BJ (cell line): ENCODE measurements at regions not wholly inside any gene's neighbourhood (a gene's known extent, or its start where the extent isn't known, plus 50 kb on each side); places are given as distances from the start of the nearest gene placed in this dataset.

Source experiments
- CTCF ChIA-PET: fragments of 350-600 bp; formaldehyde crosslinking; extraction: SDS; loops from one replicate; lab custom pipeline; 2021; ENCODE audit warnings: antibody characterized with exemption, inconsistent platforms; lab: Yijun Ruan, JAX
- POLR2A ChIA-PET: fragments of 300-600 bp; sonication (Branson Sonifier 250); formaldehyde crosslinking; extraction: SDS; loops from one replicate; lab custom pipeline; 2021; ENCODE audit warnings: antibody characterized with exemption; lab: Charles Lee
- DNase-seq: peaks from one replicate; pipeline ENCODE4 v3.0.0-alpha.2; 2011; ENCODE audit warnings: low read depth
- H3K27me3 ChIP-seq: 2 replicates; pipeline ENCODE4 v1.6.0; 2011; ENCODE audit warnings: low read length; ENCODE audit not compliant: control insufficient read depth, insufficient read depth
- H3K36me3 ChIP-seq: 2 replicates; pipeline ENCODE4 v1.5.1; 2011; ENCODE audit warnings: low read length; ENCODE audit not compliant: control insufficient read depth, insufficient read depth
- H3K4me3 ChIP-seq: 2 replicates; pipeline ENCODE4 v1.5.1; 2011; ENCODE audit warnings: low read depth, mild to moderate bottlenecking, control low read depth, low read length
- TF ChIP-seq, protein P1 (sequence below): IDR thresholded peaks from 2 replicates; pipeline ENCODE4 v1.5.1; 2011; ENCODE audit warnings: low read depth, mild to moderate bottlenecking, control low read depth, inconsistent platforms, low read length, moderate library complexity; ENCODE audit not compliant: insufficient read depth

DNA sequence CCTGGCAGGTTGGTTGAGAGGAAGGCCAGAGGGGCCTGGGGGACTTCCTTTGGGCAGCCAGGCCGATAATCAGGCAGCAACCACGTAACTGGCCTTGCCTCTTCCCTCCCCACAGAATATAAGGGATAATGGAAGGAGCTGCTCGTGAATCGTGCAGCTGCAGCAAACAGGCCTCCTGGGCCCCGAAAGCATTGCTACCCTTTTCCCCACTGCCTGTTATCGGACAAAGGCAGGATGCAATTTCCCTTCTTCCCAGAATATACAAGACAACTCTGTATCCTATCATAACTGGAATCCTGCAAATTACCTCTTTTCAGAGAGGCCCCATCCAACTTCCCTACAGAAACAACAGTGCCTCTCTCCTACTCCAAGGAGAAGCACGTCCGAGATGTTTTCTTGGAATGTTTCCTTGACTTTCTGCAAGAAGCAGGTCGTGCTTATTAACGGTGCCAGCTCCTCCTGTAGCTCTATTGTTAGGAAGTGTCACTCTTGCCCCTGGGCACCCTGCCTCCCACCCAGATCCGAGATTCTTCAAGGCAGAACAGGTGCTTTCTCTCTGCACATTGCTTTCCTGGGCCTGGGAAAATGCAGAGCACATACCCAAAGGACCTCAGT, 106.0 kb upstream of the TIAM1 start:
- TF ChIP-seq, protein P1, sequence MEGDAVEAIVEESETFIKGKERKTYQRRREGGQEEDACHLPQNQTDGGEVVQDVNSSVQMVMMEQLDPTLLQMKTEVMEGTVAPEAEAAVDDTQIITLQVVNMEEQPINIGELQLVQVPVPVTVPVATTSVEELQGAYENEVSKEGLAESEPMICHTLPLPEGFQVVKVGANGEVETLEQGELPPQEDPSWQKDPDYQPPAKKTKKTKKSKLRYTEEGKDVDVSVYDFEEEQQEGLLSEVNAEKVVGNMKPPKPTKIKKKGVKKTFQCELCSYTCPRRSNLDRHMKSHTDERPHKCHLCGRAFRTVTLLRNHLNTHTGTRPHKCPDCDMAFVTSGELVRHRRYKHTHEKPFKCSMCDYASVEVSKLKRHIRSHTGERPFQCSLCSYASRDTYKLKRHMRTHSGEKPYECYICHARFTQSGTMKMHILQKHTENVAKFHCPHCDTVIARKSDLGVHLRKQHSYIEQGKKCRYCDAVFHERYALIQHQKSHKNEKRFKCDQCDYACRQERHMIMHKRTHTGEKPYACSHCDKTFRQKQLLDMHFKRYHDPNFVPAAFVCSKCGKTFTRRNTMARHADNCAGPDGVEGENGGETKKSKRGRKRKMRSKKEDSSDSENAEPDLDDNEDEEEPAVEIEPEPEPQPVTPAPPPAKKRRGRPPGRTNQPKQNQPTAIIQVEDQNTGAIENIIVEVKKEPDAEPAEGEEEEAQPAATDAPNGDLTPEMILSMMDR = no peak
- CTCF ChIA-PET = no interaction called here
- H3K36me3 ChIP-seq = no peaks in the 10 kb centered on the region
- H3K27me3 ChIP-seq = no peaks in the 10 kb centered on the region
- DNase-seq = no peak
- POLR2A ChIA-PET = no interaction called here
- no peak overlapping the region for H3K4me3 ChIP-seq

DNA sequence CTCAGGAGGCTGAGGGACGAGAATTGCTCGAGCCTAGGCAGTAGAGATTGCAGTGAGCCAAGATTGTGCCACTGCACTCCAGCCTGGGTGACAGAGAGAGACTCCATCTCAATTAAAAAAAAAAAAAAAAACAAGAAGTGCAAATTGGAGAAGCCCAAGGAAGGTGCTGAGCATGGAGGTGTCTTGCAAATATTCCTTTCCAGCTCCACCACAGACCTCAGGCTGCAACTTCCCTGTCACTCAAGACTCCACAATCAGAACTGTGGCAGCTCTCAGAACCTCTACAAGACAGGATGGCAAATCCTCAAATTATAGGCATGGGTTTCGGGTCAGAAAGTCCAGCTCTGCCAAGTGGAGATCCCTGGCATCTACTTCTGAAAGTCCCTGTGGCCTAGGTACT, 104.4 kb upstream of the TIAM1 start:
- Histone ChIP-seq H3K27me3 (no peaks in the 10 kb centered on the region), H3K4me3 (no peak overlapping the region), H3K36me3 (no peaks in the 10 kb centered on the region)
- ChIA-PET CTCF (no interaction called here), POLR2A (no interaction called here)
- DNase-seq = no peak
- TF ChIP-seq, protein P1 = no peak

- no peak for DNase-seq
- ChIA-PET CTCF (no interaction called here), POLR2A (no interaction called here)
- Histone ChIP-seq H3K27me3 (no peaks in the 10 kb centered on the region), H3K4me3 (no peak overlapping the region), H3K36me3 (no peaks in the 10 kb centered on the region)
- TF ChIP-seq, protein P1 = no peak
Measured at GRCh38 chr21:31447505-31447904, 103.4 kb upstream of the TIAM1 start.

GRCh38 chr21:31446226-31446855, 102.3 kb upstream of the TIAM1 start:
- POLR2A ChIA-PET = no interaction called here

DNA sequence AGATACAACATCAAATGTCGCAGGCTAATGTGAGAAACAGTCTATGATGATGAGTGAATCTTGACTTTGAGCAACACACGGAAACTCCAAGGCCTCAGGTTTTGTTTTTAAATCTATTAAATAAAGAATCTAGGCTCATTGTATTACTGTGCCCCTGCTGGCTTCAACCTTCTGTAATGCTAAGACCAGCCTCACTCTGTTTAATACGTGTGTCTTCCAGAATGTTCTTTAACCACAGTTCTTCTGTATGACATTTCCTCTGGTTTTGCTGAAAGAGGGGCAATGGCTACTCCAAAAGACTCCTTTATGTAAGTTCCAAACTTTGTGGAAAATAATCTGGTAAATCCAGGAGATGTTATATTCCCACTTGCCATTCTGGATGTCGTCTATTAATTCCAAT, 101.1 kb upstream of the TIAM1 start:
- POLR2A ChIA-PET = no interaction called here
- no peak for DNase-seq
- TF ChIP-seq, protein P1 = no peak
- Histone ChIP-seq H3K4me3 (no peak overlapping the region), H3K27me3 (no peaks in the 10 kb centered on the region), H3K36me3 (no peaks in the 10 kb centered on the region)
- CTCF ChIA-PET = no interaction called here

More at GRCh38 chr21:31446226-31446855, 102.3 kb upstream of the TIAM1 start:
- TF ChIP-seq, protein P1 = no peak
- CTCF ChIA-PET = no interaction called here
- no peaks in the 10 kb centered on the region for H3K36me3 ChIP-seq
- DNase-seq = no peak
- no peaks in the 10 kb centered on the region for H3K27me3 ChIP-seq
- H3K4me3 ChIP-seq = no peak overlapping the region
